Endodermal cell (in vitro differentiated cells): ENCODE measurements at regions not wholly inside any gene's neighbourhood (a gene's known extent, or its start where the extent isn't known, plus 50 kb on each side); places are given as distances from the start of the nearest gene placed in this dataset.

ENCODE experiments used
- DNase-seq: peaks from one replicate; pipeline ENCODE4 v3.0.0-alpha.2; 2017
- H3K27ac ChIP-seq: 2 replicates; pipeline ENCODE4 v1.5.1; 2013; ENCODE audit warnings: mild to moderate bottlenecking, low read depth, low read length, moderate library complexity
- H3K27me3 ChIP-seq: 2 replicates; pipeline ENCODE4 v1.6.1; 2013; ENCODE audit warnings: mild to moderate bottlenecking, low read length, moderate library complexity; ENCODE audit not compliant: insufficient read depth, control insufficient read depth, poor library complexity, severe bottlenecking
- H3K36me3 ChIP-seq: 2 replicates; pipeline ENCODE4 v1.7.0; 2013; ENCODE audit warnings: mild to moderate bottlenecking, low read length, moderate library complexity; ENCODE audit not compliant: control insufficient read depth, insufficient read depth
- H3K4me1 ChIP-seq: one replicate; pipeline ENCODE4 v1.7.0; 2013; ENCODE audit warnings: low read length; ENCODE audit not compliant: control insufficient read depth, insufficient read depth
- H3K4me3 ChIP-seq: 2 replicates; pipeline ENCODE4 v1.5.1; 2013; ENCODE audit warnings: mild to moderate bottlenecking, low read length, moderate library complexity
- H3K9ac ChIP-seq: 2 replicates; pipeline ENCODE4 v1.6.1; 2013; ENCODE audit warnings: mild to moderate bottlenecking, low read length, moderate library complexity; ENCODE audit not compliant: poor library complexity, severe bottlenecking; ENCODE audit errors: extremely low read depth
- H3K9me3 ChIP-seq: 2 replicates; pipeline ENCODE4 v1.6.1; 2013; ENCODE audit warnings: mild to moderate bottlenecking, low read length, moderate library complexity; ENCODE audit not compliant: control insufficient read depth
- H3K27ac Mint-ChIP-seq: 2 replicates; pipeline ENCODE4 v1.8.0; 2020; ENCODE audit warnings: mixed read lengths
- H3K27me3 Mint-ChIP-seq: 2 replicates; pipeline ENCODE4 v1.8.0; 2021; ENCODE audit warnings: mild to moderate bottlenecking, mixed read lengths; ENCODE audit not compliant: insufficient read depth
- H3K36me3 Mint-ChIP-seq: 2 replicates; pipeline ENCODE4 v1.8.0; 2020; ENCODE audit warnings: low read depth, mixed read lengths
- H3K4me1 Mint-ChIP-seq: 2 replicates; pipeline ENCODE4 v1.8.0; 2020; ENCODE audit warnings: mixed read lengths
- H3K4me3 Mint-ChIP-seq: 2 replicates; pipeline ENCODE4 v1.8.0; 2020; ENCODE audit warnings: mild to moderate bottlenecking, moderate library complexity, mixed read lengths
- H3K9me3 Mint-ChIP-seq: 2 replicates; pipeline ENCODE4 v1.8.0; 2020; ENCODE audit warnings: mild to moderate bottlenecking, mixed read lengths
- CTCF ChIP-seq: fragments of 200-600 bp; sonication (generic); conservative IDR thresholded peaks from 2 replicates; pipeline ENCODE4 v1.5.0; 2021; ENCODE audit warnings: antibody characterized with exemption, mild to moderate bottlenecking
- WGBS, 2 experiments: methylation state at CpG; one replicate each; pipeline versions ENCODE4 v1.1.5 to v1.1.7; 2013; ENCODE audit warnings: missing lambda C conversion rate in 2 of 2, mixed read lengths in 1 of 2; ENCODE audit not compliant: insufficient coverage in 1 of 2, insufficient read length in 1 of 2; 5-methylcytosine and 5-hydroxymethylcytosine counted together

GRCh38 chr13:34011552-34012085 is 193.7 kb downstream of the RFC3 start:
- WGBS, 2 experiments: 86 to 90% methylated on average over 7 to 11 of the region's 11 CpGs

GRCh38 chr13:34012382-34012781 is 194.4 kb downstream of the RFC3 start:
- no peak overlapping the region for H3K27ac Mint-ChIP-seq
- no peaks in the 10 kb centered on the region for H3K9me3 Mint-ChIP-seq
- no peaks in the 10 kb centered on the region for H3K36me3 Mint-ChIP-seq
- WGBS, 2 experiments: 90 to 100% methylated on average over 1 to 2 of the region's 2 CpGs
- no peaks in the 10 kb centered on the region for H3K36me3 ChIP-seq
- no peak overlapping the region for H3K4me3 Mint-ChIP-seq
- H3K4me1 Mint-ChIP-seq: no peaks in the 10 kb centered on the region
- H3K27ac ChIP-seq: no peak overlapping the region
- no peaks in the 10 kb centered on the region for H3K27me3 Mint-ChIP-seq
- H3K9me3 ChIP-seq: no peaks in the 10 kb centered on the region
- H3K27me3 ChIP-seq: no peaks in the 10 kb centered on the region
- no peak for DNase-seq
- H3K9ac ChIP-seq: no peak overlapping the region
- no peak overlapping the region for H3K4me3 ChIP-seq
- TF ChIP-seq CTCF: no peak
- H3K4me1 ChIP-seq: no peaks in the 10 kb centered on the region

More at GRCh38 chr13:34011552-34012085, 193.7 kb downstream of the RFC3 start:
- H3K27ac ChIP-seq: no peak overlapping the region
- DNase-seq: no peak
- no peak overlapping the region for H3K4me3 ChIP-seq
- H3K27me3 ChIP-seq: no peaks in the 10 kb centered on the region
- H3K36me3 Mint-ChIP-seq: no peaks in the 10 kb centered on the region
- no peak overlapping the region for H3K27ac Mint-ChIP-seq
- H3K9ac ChIP-seq: no peak overlapping the region
- H3K4me3 Mint-ChIP-seq: no peak overlapping the region
- TF ChIP-seq CTCF: no peak
- H3K9me3 Mint-ChIP-seq: no peaks in the 10 kb centered on the region
- no peaks in the 10 kb centered on the region for H3K9me3 ChIP-seq
- H3K36me3 ChIP-seq: no peaks in the 10 kb centered on the region
- no peaks in the 10 kb centered on the region for H3K4me1 ChIP-seq
- H3K4me1 Mint-ChIP-seq: no peaks in the 10 kb centered on the region
- no peaks in the 10 kb centered on the region for H3K27me3 Mint-ChIP-seq

GRCh38 chr13:34013061-34013460 is 195.1 kb downstream of the RFC3 start:
- no peaks in the 10 kb centered on the region for H3K9me3 ChIP-seq
- no peak overlapping the region for H3K9ac ChIP-seq
- no peaks in the 10 kb centered on the region for H3K4me1 ChIP-seq
- DNase-seq: no peak
- H3K4me3 ChIP-seq: no peak overlapping the region
- Mint-ChIP-seq H3K4me3 (no peak overlapping the region), H3K4me1 (no peaks in the 10 kb centered on the region), H3K36me3 (no peaks in the 10 kb centered on the region), H3K27ac (no peak overlapping the region), H3K27me3 (no peaks in the 10 kb centered on the region), H3K9me3 (no peaks in the 10 kb centered on the region)
- H3K27me3 ChIP-seq: no peaks in the 10 kb centered on the region
- H3K36me3 ChIP-seq: no peaks in the 10 kb centered on the region
- WGBS, 2 experiments: 90 to 93% methylated on average over 3 to 6 of the region's 6 CpGs
- H3K27ac ChIP-seq: no peak overlapping the region
- no peak for TF ChIP-seq CTCF
